ENCODE measurements at regions not wholly inside any gene's neighbourhood (a gene's known extent, or its start where the extent isn't known, plus 50 kb on each side); places are given as distances from the start of the nearest gene placed in this dataset.

GRCh38 chr13:48595431-48596429 is 58.0 kb upstream of the CYSLTR2 start:
- Histone ChIP-seq H2AK5ac (ENCODE audit: low read depth, low read length) (no peak overlapping the region), H3K4me1 (replicated peaks in 1 of 4; ENCODE audit: control insufficient read depth in 3 of 4, insufficient read depth in 4 of 4, low read length in 3 of 4) (peaks cover 8 to 25% (median 18%) of the 10 kb centered on the region in 4 experiments), H2BK12ac (ENCODE audit: low read depth, low read length) (peak overlapping the region; percentile 94), H2BK15ac (ENCODE audit: low read length) (no peak overlapping the region), H4K5ac (ENCODE audit: insufficient read length, low read depth, low read length) (no peak overlapping the region), H3K27me3 (replicated peaks in 1 of 4; ENCODE audit: control insufficient read depth in 3 of 4, extremely low read depth in 1 of 4, insufficient read depth in 3 of 4, low read length in 3 of 4) (no peaks in the 10 kb centered on the region), H3K14ac (ENCODE audit: insufficient read length) (no peak overlapping the region), H3K4ac (replicated peaks; ENCODE audit: insufficient read length, low read depth, low read length) (no peak overlapping the region), H3K4me2 (ENCODE audit: insufficient read depth in 1 of 2, low read depth in 2 of 2, low read length in 2 of 2) (no peak overlapping the region), H2AFZ (ENCODE audit: low read length) (no peak overlapping the region; the same call in 1 of the 2 replicates), H2BK5ac (ENCODE audit: low read depth, low read length) (0 out of 2 replicates have a peak overlapping the region, but pooled peaks have one; percentile 11), H2BK20ac (ENCODE audit: low read length) (peak overlapping the region; percentile 92; the same call in 1 of the 2 replicates), H3K79me1 (ENCODE audit: low read depth, low read length) (no peaks in the 10 kb centered on the region), H3K9ac (replicated peaks in 1 of 4; ENCODE audit: extremely low read depth in 1 of 4, low read depth in 3 of 4, low read length in 3 of 4) (no peak overlapping the region), H3K18ac (ENCODE audit: extremely low read depth, low read length) (peak overlapping the region; percentile 76; the same call in 1 of the 2 replicates), H4K8ac (ENCODE audit: extremely low read depth, insufficient read depth, low read length) (no peak overlapping the region; the same call in 1 of the 2 replicates), H3K36me3 (ENCODE audit: control insufficient read depth in 2 of 4, insufficient read depth in 4 of 4, low read length in 3 of 4) (no peaks in the 10 kb centered on the region), H3K27ac (ENCODE audit: low read depth, low read length) (no peak overlapping the region), H4K20me1 (replicated peaks in 1 of 2; ENCODE audit: control insufficient read depth in 1 of 2, insufficient read depth in 2 of 2, low read length in 2 of 2) (no peaks in the 10 kb centered on the region), H3K79me2 (ENCODE audit: control insufficient read depth in 1 of 2, insufficient read depth in 2 of 2, low read length in 2 of 2) (no peaks in the 10 kb centered on the region), H2BK120ac (replicated peaks; ENCODE audit: low read depth, low read length) (peak overlapping the region; percentile 84), H4K91ac (replicated peaks; ENCODE audit: insufficient read length, low read length) (peak overlapping the region; percentile 86), H3K56ac (replicated peaks; ENCODE audit: insufficient read length, low read depth, low read length) (no peak overlapping the region), H3K4me3 (ENCODE audit: extremely low read depth in 1 of 4, insufficient read depth in 2 of 4, low read depth in 3 of 4, low read length in 4 of 4) (no peak overlapping the region), H3K9me3 (ENCODE audit: insufficient read depth in 2 of 2, low read depth in 1 of 2, low read length in 1 of 2) (0 out of 4 replicates have a peak, but pooled peaks cover 4 to 8% of the 10 kb centered on the region in 2 experiments), H3K23ac (ENCODE audit: insufficient read length) (no peak overlapping the region), H3K23me2 (ENCODE audit: low read depth, low read length) (no peaks in the 10 kb centered on the region)
- peak; percentile 89 to 91 for TF ChIP-seq RAD21 (IDR thresholded peaks at IDR 0.05 in 1 of 2, conservative IDR thresholded peaks at IDR 0.05 in 1 of 2; ENCODE audit: low read depth in 2 of 2, low read length in 2 of 2)
- no peak for TF ChIP-seq TBP (IDR thresholded peaks at IDR 0.05; ENCODE audit: low read depth, low read length)
- peak; percentile 35 for TF ChIP-seq TEAD4 (IDR thresholded peaks at IDR 0.05; ENCODE audit: low read depth, low read length)
- TF ChIP-seq JUND (IDR thresholded peaks at IDR 0.05; ENCODE audit: low read length), result 0 out of 2 replicates have a peak, but pooled peaks have one; percentile 16
- TF ChIP-seq CTCF (IDR thresholded peaks at IDR 0.05; ENCODE audit: control extremely low read depth in 1 of 3, insufficient read depth in 1 of 3, low read depth in 1 of 3, low read length in 3 of 3), result peak; percentile 31 to 95 (median 57)
- no peak for TF ChIP-seq SUZ12 (IDR thresholded peaks at IDR 0.05; ENCODE audit: low read length)
- TF ChIP-seq TAF1 (IDR thresholded peaks at IDR 0.05; ENCODE audit: low read depth, low read length), result no peak
- peak; percentile 57 for FAIRE-seq
- ChIA-PET POLR2A (ENCODE audit: partially characterized antibody) (no interaction called here), CTCF (ENCODE audit: partially characterized antibody) (interaction anchor here (0.6 to 4.7 kb wide), 13 partner anchors 13 to 406 kb away, joined by 3 to 68 read pairs (median 5); no protein-coding TSS in a partner anchor)
- WGBS, 2 experiments (ENCODE audit: extremely low coverage in 1 of 2, insufficient coverage in 1 of 2, insufficient read length in 1 of 2, insufficient replicate concordance in 2 of 2, low coverage in 1 of 2, low lambda C conversion rate in 2 of 2, missing lambda C conversion rate in 1 of 2), result 84% methylated on average over 7 of the region's 7 CpGs; no CpG with 5 or more reads in 1 of the 2 experiments
- DNase-seq (ENCODE audit: low read depth in 1 of 2, low spot score in 2 of 2), result peak in 1 of 2 experiments; percentile 50

All from H1 (cell line).